HG03139 (cell line): ENCODE measurements at regions not wholly inside any gene's neighbourhood (a gene's known extent, or its start where the extent isn't known, plus 50 kb on each side); places are given as distances from the start of the nearest gene placed in this dataset.

ENCODE experiments used
- ATAC-seq: cut with Tn5 transposase; IDR thresholded peaks from one replicate; pipeline ENCODE4 v1.9.1; 2021; ENCODE audit not compliant: unreplicated experiment

- no peak for ATAC-seq
Measured at GRCh38 chr3:59160133-59160746, 110.4 kb upstream of the CFAP20DC start.

- no peak for ATAC-seq
Measured at GRCh38 chr3:59153648-59154047, 103.8 kb upstream of the CFAP20DC start.

GRCh38 chr3:59152943-59153342, 103.1 kb upstream of the CFAP20DC start:
- ATAC-seq, result no peak

GRCh38 chr3:59150039-59150438, 100.2 kb upstream of the CFAP20DC start:
- no peak for ATAC-seq

- ATAC-seq, result no peak
Measured at GRCh38 chr3:59149166-59149565, 99.3 kb upstream of the CFAP20DC start.

GRCh38 chr3:59143447-59143846, 93.6 kb upstream of the CFAP20DC start:
- no peak for ATAC-seq

- ATAC-seq, result no peak
Measured at GRCh38 chr3:59142556-59142955, 92.7 kb upstream of the CFAP20DC start.

- ATAC-seq, result no peak
Measured at GRCh38 chr3:59138966-59139365, 89.1 kb upstream of the CFAP20DC start.

GRCh38 chr3:59137415-59137814, 87.6 kb upstream of the CFAP20DC start:
- no peak for ATAC-seq

- ATAC-seq, result no peak
Measured at GRCh38 chr3:59136081-59136480, 86.3 kb upstream of the CFAP20DC start.

GRCh38 chr3:59135096-59135495, 85.3 kb upstream of the CFAP20DC start:
- ATAC-seq, result no peak

- ATAC-seq, result no peak
Measured at GRCh38 chr3:59133311-59133710, 83.5 kb upstream of the CFAP20DC start.

GRCh38 chr3:59131016-59131766, 81.4 kb upstream of the CFAP20DC start:
- ATAC-seq, result no peak

GRCh38 chr3:59128685-59129084, 78.9 kb upstream of the CFAP20DC start:
- no peak for ATAC-seq

GRCh38 chr3:59127071-59127470, 77.2 kb upstream of the CFAP20DC start:
- no peak for ATAC-seq

GRCh38 chr3:59126446-59126845, 76.6 kb upstream of the CFAP20DC start:
- no peak for ATAC-seq

- ATAC-seq, result no peak
Measured at GRCh38 chr3:59121346-59122144, 71.7 kb upstream of the CFAP20DC start.

- ATAC-seq, result no peak
Measured at GRCh38 chr3:59118928-59119327, 69.1 kb upstream of the CFAP20DC start.

- ATAC-seq, result no peak
Measured at GRCh38 chr3:59117396-59117795, 67.6 kb upstream of the CFAP20DC start.

GRCh38 chr3:59116233-59116537, 66.4 kb upstream of the CFAP20DC start:
- no peak for ATAC-seq

GRCh38 chr3:59115364-59116232, 65.8 kb upstream of the CFAP20DC start:
- no peak for ATAC-seq
